Neural cell (in vitro differentiated cells): ENCODE measurements at regions not wholly inside any gene's neighbourhood (a gene's known extent, or its start where the extent isn't known, plus 50 kb on each side); places are given as distances from the start of the nearest gene placed in this dataset.

Source experiments
- EP300 ChIP-seq: fragments of 450-650 bp; conservative IDR thresholded peaks from 2 replicates; pipeline ENCODE4 v1.6.1; 2014; ENCODE audit warnings: antibody characterized with exemption, mild to moderate bottlenecking, moderate library complexity; ENCODE audit not compliant: poor library complexity, severe bottlenecking
- POLR2AphosphoS5 ChIP-seq: IDR thresholded peaks from 2 replicates; pipeline ENCODE4 v1.6.1; 2012
- RAD21 ChIP-seq: fragments of 450-650 bp; conservative IDR thresholded peaks from 2 replicates; pipeline ENCODE4 v1.6.1; 2014; ENCODE audit warnings: antibody characterized with exemption, mild to moderate bottlenecking, moderate library complexity
- SMC3 ChIP-seq: fragments of 450-650 bp; conservative IDR thresholded peaks from 2 replicates; pipeline ENCODE4 v1.6.1; 2014; ENCODE audit warnings: antibody characterized with exemption, mild to moderate bottlenecking, moderate library complexity; ENCODE audit not compliant: poor library complexity
- TF ChIP-seq, protein P1 (sequence below): fragments of 450-650 bp; IDR thresholded peaks from 2 replicates; pipeline ENCODE4 v1.5.1; 2014; ENCODE audit warnings: antibody characterized with exemption, mild to moderate bottlenecking, moderate library complexity; ENCODE audit not compliant: poor library complexity, severe bottlenecking
- TF ChIP-seq, protein P2 (sequence below): IDR thresholded peaks from 2 replicates; pipeline ENCODE4 v1.6.1; 2012; ENCODE audit warnings: borderline replicate concordance

DNA sequence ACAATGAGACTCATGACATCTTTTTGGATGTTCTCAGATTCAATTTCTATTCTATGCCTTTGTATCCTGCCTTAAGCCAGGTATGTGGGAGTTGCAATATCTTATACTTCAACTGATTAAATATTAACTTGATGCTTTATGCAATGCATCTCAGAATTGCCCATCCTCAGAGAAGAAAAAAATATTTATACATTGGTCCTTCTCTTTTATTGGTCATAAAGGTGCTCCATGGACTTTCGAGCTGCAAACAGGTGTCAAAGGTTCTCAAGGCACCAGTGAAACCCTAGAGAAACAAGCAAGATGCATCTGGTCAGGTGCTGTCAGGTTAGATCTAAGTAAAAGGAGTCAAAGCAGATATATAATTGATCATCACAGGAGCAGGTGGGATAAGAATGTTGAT lies 690.5 kb downstream of the PLCL1 start:
- TF ChIP-seq, protein P1, sequence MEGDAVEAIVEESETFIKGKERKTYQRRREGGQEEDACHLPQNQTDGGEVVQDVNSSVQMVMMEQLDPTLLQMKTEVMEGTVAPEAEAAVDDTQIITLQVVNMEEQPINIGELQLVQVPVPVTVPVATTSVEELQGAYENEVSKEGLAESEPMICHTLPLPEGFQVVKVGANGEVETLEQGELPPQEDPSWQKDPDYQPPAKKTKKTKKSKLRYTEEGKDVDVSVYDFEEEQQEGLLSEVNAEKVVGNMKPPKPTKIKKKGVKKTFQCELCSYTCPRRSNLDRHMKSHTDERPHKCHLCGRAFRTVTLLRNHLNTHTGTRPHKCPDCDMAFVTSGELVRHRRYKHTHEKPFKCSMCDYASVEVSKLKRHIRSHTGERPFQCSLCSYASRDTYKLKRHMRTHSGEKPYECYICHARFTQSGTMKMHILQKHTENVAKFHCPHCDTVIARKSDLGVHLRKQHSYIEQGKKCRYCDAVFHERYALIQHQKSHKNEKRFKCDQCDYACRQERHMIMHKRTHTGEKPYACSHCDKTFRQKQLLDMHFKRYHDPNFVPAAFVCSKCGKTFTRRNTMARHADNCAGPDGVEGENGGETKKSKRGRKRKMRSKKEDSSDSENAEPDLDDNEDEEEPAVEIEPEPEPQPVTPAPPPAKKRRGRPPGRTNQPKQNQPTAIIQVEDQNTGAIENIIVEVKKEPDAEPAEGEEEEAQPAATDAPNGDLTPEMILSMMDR = no peak
- TF ChIP-seq, protein P2, sequence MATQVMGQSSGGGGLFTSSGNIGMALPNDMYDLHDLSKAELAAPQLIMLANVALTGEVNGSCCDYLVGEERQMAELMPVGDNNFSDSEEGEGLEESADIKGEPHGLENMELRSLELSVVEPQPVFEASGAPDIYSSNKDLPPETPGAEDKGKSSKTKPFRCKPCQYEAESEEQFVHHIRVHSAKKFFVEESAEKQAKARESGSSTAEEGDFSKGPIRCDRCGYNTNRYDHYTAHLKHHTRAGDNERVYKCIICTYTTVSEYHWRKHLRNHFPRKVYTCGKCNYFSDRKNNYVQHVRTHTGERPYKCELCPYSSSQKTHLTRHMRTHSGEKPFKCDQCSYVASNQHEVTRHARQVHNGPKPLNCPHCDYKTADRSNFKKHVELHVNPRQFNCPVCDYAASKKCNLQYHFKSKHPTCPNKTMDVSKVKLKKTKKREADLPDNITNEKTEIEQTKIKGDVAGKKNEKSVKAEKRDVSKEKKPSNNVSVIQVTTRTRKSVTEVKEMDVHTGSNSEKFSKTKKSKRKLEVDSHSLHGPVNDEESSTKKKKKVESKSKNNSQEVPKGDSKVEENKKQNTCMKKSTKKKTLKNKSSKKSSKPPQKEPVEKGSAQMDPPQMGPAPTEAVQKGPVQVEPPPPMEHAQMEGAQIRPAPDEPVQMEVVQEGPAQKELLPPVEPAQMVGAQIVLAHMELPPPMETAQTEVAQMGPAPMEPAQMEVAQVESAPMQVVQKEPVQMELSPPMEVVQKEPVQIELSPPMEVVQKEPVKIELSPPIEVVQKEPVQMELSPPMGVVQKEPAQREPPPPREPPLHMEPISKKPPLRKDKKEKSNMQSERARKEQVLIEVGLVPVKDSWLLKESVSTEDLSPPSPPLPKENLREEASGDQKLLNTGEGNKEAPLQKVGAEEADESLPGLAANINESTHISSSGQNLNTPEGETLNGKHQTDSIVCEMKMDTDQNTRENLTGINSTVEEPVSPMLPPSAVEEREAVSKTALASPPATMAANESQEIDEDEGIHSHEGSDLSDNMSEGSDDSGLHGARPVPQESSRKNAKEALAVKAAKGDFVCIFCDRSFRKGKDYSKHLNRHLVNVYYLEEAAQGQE = no peak
- TF ChIP-seq SMC3 = no peak
- TF ChIP-seq POLR2AphosphoS5 = no peak
- no peak for TF ChIP-seq RAD21
- TF ChIP-seq EP300 = no peak
